ENCODE measurements at regions not wholly inside any gene's neighbourhood (a gene's known extent, or its start where the extent isn't known, plus 50 kb on each side); places are given as distances from the start of the nearest gene placed in this dataset.

DNA sequence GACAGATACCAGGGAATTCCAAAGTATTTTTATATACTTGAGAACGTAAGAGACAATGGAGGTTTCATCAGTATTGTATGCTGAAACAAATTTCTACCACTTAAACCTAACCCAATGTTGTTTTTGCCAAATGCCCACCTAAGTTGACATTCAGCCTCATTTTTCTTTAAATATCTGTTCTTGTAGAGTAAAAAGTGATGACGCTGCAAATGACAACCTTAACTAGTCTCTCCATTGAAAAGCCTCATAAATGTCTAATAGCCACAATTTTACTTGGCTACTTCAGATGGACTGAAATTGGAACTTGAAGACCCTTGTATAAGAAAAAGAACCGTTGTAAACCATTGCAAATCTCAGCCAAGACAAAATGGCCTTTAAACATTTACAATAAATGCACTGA is 176.9 kb downstream of the CRPPA start:
- no peaks in the 10 kb centered on the region for H3K4me1 Mint-ChIP-seq
- H3K27me3 Mint-ChIP-seq (ENCODE audit: low read depth, poor library complexity): no peaks in the 10 kb centered on the region
- no peak overlapping the region for H3K4me3 Mint-ChIP-seq
- H3K27ac Mint-ChIP-seq: no peak overlapping the region
- no peaks in the 10 kb centered on the region for H3K9me3 Mint-ChIP-seq
- H3K36me3 Mint-ChIP-seq (ENCODE audit: low read depth): no peaks in the 10 kb centered on the region
- TF ChIP-seq, protein P1, sequence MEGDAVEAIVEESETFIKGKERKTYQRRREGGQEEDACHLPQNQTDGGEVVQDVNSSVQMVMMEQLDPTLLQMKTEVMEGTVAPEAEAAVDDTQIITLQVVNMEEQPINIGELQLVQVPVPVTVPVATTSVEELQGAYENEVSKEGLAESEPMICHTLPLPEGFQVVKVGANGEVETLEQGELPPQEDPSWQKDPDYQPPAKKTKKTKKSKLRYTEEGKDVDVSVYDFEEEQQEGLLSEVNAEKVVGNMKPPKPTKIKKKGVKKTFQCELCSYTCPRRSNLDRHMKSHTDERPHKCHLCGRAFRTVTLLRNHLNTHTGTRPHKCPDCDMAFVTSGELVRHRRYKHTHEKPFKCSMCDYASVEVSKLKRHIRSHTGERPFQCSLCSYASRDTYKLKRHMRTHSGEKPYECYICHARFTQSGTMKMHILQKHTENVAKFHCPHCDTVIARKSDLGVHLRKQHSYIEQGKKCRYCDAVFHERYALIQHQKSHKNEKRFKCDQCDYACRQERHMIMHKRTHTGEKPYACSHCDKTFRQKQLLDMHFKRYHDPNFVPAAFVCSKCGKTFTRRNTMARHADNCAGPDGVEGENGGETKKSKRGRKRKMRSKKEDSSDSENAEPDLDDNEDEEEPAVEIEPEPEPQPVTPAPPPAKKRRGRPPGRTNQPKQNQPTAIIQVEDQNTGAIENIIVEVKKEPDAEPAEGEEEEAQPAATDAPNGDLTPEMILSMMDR (IDR thresholded peaks at IDR 0.05): no peak
- DNase-seq: no peak

DNA sequence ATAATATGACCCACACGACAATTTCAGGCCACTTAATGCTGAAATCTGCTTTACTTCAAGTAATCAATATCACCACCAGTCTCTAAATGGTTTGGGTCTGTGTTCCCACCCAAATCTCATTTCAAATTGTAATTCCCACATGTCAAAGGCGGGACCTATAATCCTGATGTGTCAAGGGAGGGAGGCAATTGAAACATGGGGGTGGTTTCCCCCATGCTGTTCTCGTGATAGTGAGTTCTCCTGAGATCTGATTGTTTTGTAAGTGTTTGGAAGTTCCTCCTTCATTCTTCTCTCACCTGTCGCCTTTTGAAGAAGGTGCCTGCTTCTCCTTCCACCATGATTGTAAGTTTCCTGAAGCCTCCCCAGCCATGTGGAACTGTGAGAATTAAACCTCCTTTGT is 178.4 kb downstream of the CRPPA start:
- Mint-ChIP-seq H3K27me3 (ENCODE audit: low read depth, poor library complexity) (no peaks in the 10 kb centered on the region), H3K4me3 (no peak overlapping the region), H3K36me3 (ENCODE audit: low read depth) (no peaks in the 10 kb centered on the region), H3K27ac (no peak overlapping the region), H3K4me1 (no peaks in the 10 kb centered on the region), H3K9me3 (no peaks in the 10 kb centered on the region)
- TF ChIP-seq, protein P1 (IDR thresholded peaks at IDR 0.05): no peak
- no peak for DNase-seq

DNA sequence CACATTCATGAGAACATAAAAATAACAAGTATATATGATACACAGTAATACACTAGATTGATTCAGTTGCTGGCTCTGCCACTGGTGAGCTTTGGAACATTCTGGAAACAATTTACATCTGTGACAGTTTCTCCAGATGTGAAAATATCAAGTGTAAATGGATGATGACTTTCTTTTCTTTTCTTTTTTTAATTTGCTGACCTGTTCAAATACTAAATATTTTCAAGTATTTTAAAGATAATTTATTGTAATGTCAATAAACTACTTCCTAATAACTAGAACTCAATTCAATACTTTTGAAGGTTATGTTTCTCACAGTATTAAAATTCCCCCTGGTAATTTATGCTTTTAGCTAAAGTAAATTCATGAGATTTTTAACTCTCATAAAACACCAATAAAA is 180.3 kb downstream of the CRPPA start:
- no peak for DNase-seq
- TF ChIP-seq, protein P1 (IDR thresholded peaks at IDR 0.05): no peak
- no peak overlapping the region for H3K27ac Mint-ChIP-seq
- no peak overlapping the region for H3K4me3 Mint-ChIP-seq
- no peaks in the 10 kb centered on the region for H3K9me3 Mint-ChIP-seq
- no peaks in the 10 kb centered on the region for H3K27me3 Mint-ChIP-seq (ENCODE audit: low read depth, poor library complexity)
- H3K4me1 Mint-ChIP-seq: no peaks in the 10 kb centered on the region
- no peaks in the 10 kb centered on the region for H3K36me3 Mint-ChIP-seq (ENCODE audit: low read depth)

DNA sequence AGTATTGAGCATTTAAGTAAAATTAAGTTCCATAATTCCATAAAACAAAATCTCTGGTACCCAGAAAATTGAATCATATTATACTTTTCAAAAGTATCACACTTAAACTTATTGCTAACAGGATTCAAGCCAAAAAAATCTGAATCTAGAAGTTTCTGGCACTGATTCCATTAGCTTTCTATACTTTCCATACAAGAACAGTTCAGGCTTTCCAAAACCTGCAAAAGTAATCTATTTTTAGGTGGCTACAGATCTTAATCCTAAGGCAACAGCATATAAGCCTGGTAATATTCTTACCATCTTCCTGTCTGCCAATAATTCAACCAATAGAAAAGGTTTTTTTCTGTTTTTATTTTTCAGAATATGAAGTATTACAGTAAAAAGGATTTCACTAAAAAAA is 185.0 kb downstream of the CRPPA start:
- Mint-ChIP-seq H3K4me3 (no peak overlapping the region), H3K36me3 (ENCODE audit: low read depth) (no peaks in the 10 kb centered on the region), H3K27ac (no peak overlapping the region), H3K9me3 (peaks cover 10% of the 10 kb centered on the region), H3K27me3 (ENCODE audit: low read depth, poor library complexity) (no peaks in the 10 kb centered on the region), H3K4me1 (no peaks in the 10 kb centered on the region)
- TF ChIP-seq, protein P1 (IDR thresholded peaks at IDR 0.05): no peak
- DNase-seq: no peak

DNA sequence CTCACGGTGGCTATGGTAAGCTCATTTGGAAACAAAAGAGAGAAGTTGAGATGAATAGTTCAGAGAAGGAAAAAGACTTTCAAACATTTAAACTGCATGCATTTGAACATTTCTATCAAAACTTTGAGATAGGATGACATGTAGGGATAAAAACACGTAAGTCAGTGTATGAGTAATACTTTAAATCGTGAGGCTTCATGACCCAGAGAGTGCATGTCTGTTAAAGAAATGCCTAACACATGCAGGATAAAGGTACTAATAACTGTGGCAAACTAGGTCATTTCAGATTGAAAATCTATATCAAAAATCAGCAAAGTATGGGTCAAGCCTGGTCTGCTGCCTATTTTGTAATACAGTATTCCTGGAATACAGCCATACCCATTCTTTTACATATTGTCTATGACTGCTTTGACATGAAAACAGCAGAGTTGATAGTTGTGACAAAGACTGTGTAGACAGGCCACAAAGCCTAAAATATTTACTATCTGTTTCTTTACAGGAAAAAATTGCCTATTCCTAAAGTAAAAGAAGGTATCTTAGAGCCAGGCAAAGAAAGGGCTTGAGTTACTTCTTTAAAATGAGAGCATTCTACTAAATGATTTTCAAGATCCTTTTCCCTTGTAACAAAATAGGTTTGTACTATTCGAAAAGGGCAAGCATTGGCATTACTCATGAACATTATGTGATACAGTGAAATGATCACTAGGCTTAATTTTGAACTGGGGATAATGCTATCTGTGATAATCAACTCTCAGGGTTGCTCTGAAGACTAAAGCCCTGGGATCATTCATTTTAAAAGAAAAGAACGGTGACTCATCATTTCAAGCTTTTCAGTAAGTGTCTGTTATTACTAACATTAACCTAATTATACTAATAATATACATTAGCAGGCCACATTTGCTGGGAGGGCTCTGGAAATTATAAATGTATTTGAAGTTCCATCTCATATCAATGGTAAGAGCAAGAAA is 185.9 kb downstream of the CRPPA start:
- Mint-ChIP-seq H3K4me3 (no peak overlapping the region), H3K9me3 (peaks cover 18% of the 10 kb centered on the region), H3K36me3 (ENCODE audit: low read depth) (peaks cover 3% of the 10 kb centered on the region), H3K27me3 (ENCODE audit: low read depth, poor library complexity) (no peaks in the 10 kb centered on the region), H3K4me1 (no peaks in the 10 kb centered on the region), H3K27ac (no peak overlapping the region)
- TF ChIP-seq, protein P1 (IDR thresholded peaks at IDR 0.05): no peak
- no peak for DNase-seq
